ENCODE measurements at regions not wholly inside any gene's neighbourhood (a gene's known extent, or its start where the extent isn't known, plus 50 kb on each side); places are given as distances from the start of the nearest gene placed in this dataset.

- TF ChIP-seq SPI1 (IDR thresholded peaks at IDR 0.05; ENCODE audit: borderline replicate concordance, low read depth), result no peak
- TF ChIP-seq CTCF (IDR thresholded peaks at IDR 0.05; ENCODE audit: insufficient read depth, low read length), result no peak
- no peak for TF ChIP-seq POLR2AphosphoS5 (IDR thresholded peaks at IDR 0.05; ENCODE audit: low read depth)
- TF ChIP-seq REST (IDR thresholded peaks at IDR 0.05; ENCODE audit: insufficient replicate concordance, low read depth), result no peak
- no peak for TF ChIP-seq GABPA (IDR thresholded peaks at IDR 0.05; ENCODE audit: low read depth)
Measured at GRCh38 chr19:29475469-29475868, 50.3 kb upstream of the VSTM2B start.

All from HL-60 (cell line).